GM12892 (cell line): ENCODE measurements at regions not wholly inside any gene's neighbourhood (a gene's known extent, or its start where the extent isn't known, plus 50 kb on each side); places are given as distances from the start of the nearest gene placed in this dataset.

ENCODE experiments used
- DNase-seq: peaks from one replicate; pipeline ENCODE4 v3.0.0; 2011; ENCODE audit not compliant: insufficient read length
- FAIRE-seq: peaks from 2 replicates; lab custom pipeline; 2011; peaks lifted over from hg19 to GRCh38; lab: Jason Lieb, UNC
- POLR2A ChIP-seq: IDR thresholded peaks from 2 replicates; pipeline ENCODE4 v1.6.1; 2011; ENCODE audit warnings: low read depth, low read length, control low read depth
- POLR2AphosphoS5 ChIP-seq: IDR thresholded peaks from 2 replicates; pipeline ENCODE4 v1.6.1; 2011; ENCODE audit warnings: low read depth, low read length, control low read depth
- TAF1 ChIP-seq: IDR thresholded peaks from 2 replicates; pipeline ENCODE4 v1.6.1; 2011; ENCODE audit warnings: low read depth, mild to moderate bottlenecking, control low read depth, low read length, borderline replicate concordance

GRCh38 chr18:53765211-53765610, 459.3 kb downstream of the MBD2 start:
- TF ChIP-seq TAF1 (no peak), POLR2AphosphoS5 (no peak), POLR2A (no peak)
- no peak for FAIRE-seq
- DNase-seq = no peak

- FAIRE-seq = no peak
- no peak for DNase-seq
- no peak for TF ChIP-seq POLR2A
- no peak for TF ChIP-seq TAF1
- TF ChIP-seq POLR2AphosphoS5 = no peak
Observed at GRCh38 chr18:53764086-53764485, 460.4 kb downstream of the MBD2 start.

GRCh38 chr18:53757328-53757727, 467.1 kb downstream of the MBD2 start:
- DNase-seq (no peak), FAIRE-seq (no peak)
- TF ChIP-seq TAF1 (no peak), POLR2A (no peak), POLR2AphosphoS5 (no peak)

- TF ChIP-seq TAF1 (no peak), POLR2A (no peak), POLR2AphosphoS5 (no peak)
- DNase-seq (no peak), FAIRE-seq (no peak)
Observed at GRCh38 chr18:53756610-53756972, 467.9 kb downstream of the MBD2 start.

GRCh38 chr18:53755914-53756609, 468.4 kb downstream of the MBD2 start:
- no peak for DNase-seq
- TF ChIP-seq TAF1 (no peak), POLR2AphosphoS5 (no peak), POLR2A (no peak)

GRCh38 chr18:53754154-53754553, 470.3 kb downstream of the MBD2 start:
- TF ChIP-seq POLR2A (no peak), TAF1 (no peak), POLR2AphosphoS5 (no peak)
- FAIRE-seq (no peak), DNase-seq (no peak)

More at GRCh38 chr18:53755914-53756609, 468.4 kb downstream of the MBD2 start:
- no peak for FAIRE-seq

GRCh38 chr18:53753601-53754000, 470.9 kb downstream of the MBD2 start:
- DNase-seq (no peak), FAIRE-seq (no peak)
- TF ChIP-seq POLR2A = no peak
- no peak for TF ChIP-seq TAF1
- no peak for TF ChIP-seq POLR2AphosphoS5

- TF ChIP-seq POLR2A (no peak), POLR2AphosphoS5 (no peak), TAF1 (no peak)
- FAIRE-seq = no peak
Observed at GRCh38 chr18:53752781-53753367, 471.6 kb downstream of the MBD2 start.

GRCh38 chr18:53749766-53750165, 474.7 kb downstream of the MBD2 start:
- DNase-seq (no peak), FAIRE-seq (no peak)
- no peak for TF ChIP-seq TAF1
- TF ChIP-seq POLR2AphosphoS5 = no peak
- no peak for TF ChIP-seq POLR2A

More at GRCh38 chr18:53752781-53753367, 471.6 kb downstream of the MBD2 start:
- DNase-seq = no peak

GRCh38 chr18:53747663-53748160, 476.8 kb downstream of the MBD2 start:
- FAIRE-seq (no peak), DNase-seq (no peak)
- TF ChIP-seq POLR2AphosphoS5 (no peak), TAF1 (no peak), POLR2A (no peak)

- FAIRE-seq = no peak
- no peak for TF ChIP-seq TAF1
- no peak for TF ChIP-seq POLR2A
- TF ChIP-seq POLR2AphosphoS5 = no peak
Observed at GRCh38 chr18:53747210-53747609, 477.3 kb downstream of the MBD2 start.

GRCh38 chr18:53745986-53746385, 478.5 kb downstream of the MBD2 start:
- FAIRE-seq (no peak), DNase-seq (no peak)
- TF ChIP-seq POLR2A (no peak), POLR2AphosphoS5 (no peak), TAF1 (no peak)

More at GRCh38 chr18:53747210-53747609, 477.3 kb downstream of the MBD2 start:
- no peak for DNase-seq
